B cell (primary cell): ENCODE measurements at regions not wholly inside any gene's neighbourhood (a gene's known extent, or its start where the extent isn't known, plus 50 kb on each side); places are given as distances from the start of the nearest gene placed in this dataset.

Experiments
- ATAC-seq: fragments of 200-7000 bp; cut with Tn5 transposase; one replicate; pipeline ENCODE4 v1.10.0; 2021; ENCODE audit warnings: low read depth, mild to moderate bottlenecking, moderate number of reproducible peaks, moderate library complexity
- CTCF ChIA-PET: fragments of 350-600 bp; sonication (Branson Sonifier 250); formaldehyde crosslinking; loops from one replicate; lab custom pipeline; 2021; ENCODE audit warnings: antibody characterized with exemption, inconsistent platforms; lab: Charles Lee
- POLR2A ChIA-PET: fragments of 350-600 bp; sonication (Branson Sonifier 250); formaldehyde crosslinking; loops from one replicate; lab custom pipeline; 2021; ENCODE audit warnings: antibody characterized with exemption; lab: Charles Lee
- DNase-seq: peaks from one replicate; pipeline ENCODE4 v3.0.0; 2013
- H2AFZ ChIP-seq: 2 replicates; pipeline ENCODE4 v1.6.1; 2012; ENCODE audit warnings: mild to moderate bottlenecking, low read depth, low read length; ENCODE audit not compliant: insufficient read depth, poor library complexity, severe bottlenecking
- H3K27ac ChIP-seq, 2 donors: 1 replicate in 1 of 2; 2 replicates in 1 of 2; pipeline ENCODE4 v1.5.1; 2012 to 2013; ENCODE audit warnings: low read length in 2 of 2, mild to moderate bottlenecking in 2 of 2, moderate library complexity in 1 of 2
- H3K27me3 ChIP-seq, 4 experiments: fragments of 200-600 bp in 1 of 4; sonication (generic) in 1 of 4; replicated peaks in 1 of 4; 1 replicate in 2 of 4; 2 replicates in 2 of 4; pipeline versions ENCODE4 v1.6.1 to v1.7.0; 2013 to 2016; ENCODE audit warnings: low read length in 3 of 4, mild to moderate bottlenecking in 2 of 4, mixed read lengths in 1 of 4, moderate library complexity in 1 of 4; ENCODE audit not compliant: insufficient read depth in 4 of 4, control insufficient read depth in 3 of 4; ENCODE audit errors: control extremely low read depth in 1 of 4
- H3K36me3 ChIP-seq, 2 experiments: replicated peaks in 1 of 2; 1 replicate in 1 of 2; 2 replicates in 1 of 2; pipeline versions ENCODE4 v1.6.1 to v1.7.1; 2013; ENCODE audit warnings: low read length in 1 of 2; ENCODE audit not compliant: insufficient read depth in 2 of 2, control insufficient read depth in 1 of 2; ENCODE audit errors: control extremely low read depth in 1 of 2, extremely low read depth in 1 of 2
- H3K4me1 ChIP-seq, 2 donors: fragments of 200-600 bp in 1 of 2; sonication (generic) in 1 of 2; 1 replicate in 1 of 2; 2 replicates in 1 of 2; pipeline versions ENCODE4 v1.5.1 to v1.6.1; 2013 to 2017; ENCODE audit warnings: low read length in 2 of 2; ENCODE audit not compliant: control insufficient read depth in 2 of 2, insufficient read depth in 2 of 2
- H3K4me2 ChIP-seq: replicated peaks from 2 replicates; pipeline ENCODE3; 2012; ENCODE audit warnings: mild to moderate bottlenecking, low read depth, low read length; ENCODE audit not compliant: poor library complexity, severe bottlenecking
- H3K4me3 ChIP-seq, 5 experiments: fragments of 200-600 bp in 1 of 5; sonication (generic) in 1 of 5; 1 replicate in 3 of 5; 2 replicates in 2 of 5; pipeline versions ENCODE4 v1.5.1 to v1.7.0; 2011 to 2016; ENCODE audit warnings: low read length in 4 of 5, mild to moderate bottlenecking in 4 of 5, low read depth in 2 of 5, control low read depth in 1 of 5, moderate library complexity in 1 of 5; ENCODE audit not compliant: insufficient read depth in 1 of 5; ENCODE audit errors: control extremely low read depth in 1 of 5, extremely low read depth in 1 of 5
- H3K79me2 ChIP-seq: fragments of 200-600 bp; sonication (generic); one replicate; pipeline ENCODE4 v1.6.0; 2016; ENCODE audit warnings: low read length; ENCODE audit not compliant: control insufficient read depth, insufficient read depth
- H3K9ac ChIP-seq: fragments of 200-600 bp; sonication (generic); 2 replicates; pipeline ENCODE4 v1.6.1; 2017; ENCODE audit warnings: mild to moderate bottlenecking, low read length, moderate library complexity
- H3K9me3 ChIP-seq, 3 donors: one replicate each; pipeline versions ENCODE4 v1.6.1 to v1.7.1; 2013; ENCODE audit warnings: low read length in 2 of 3; ENCODE audit not compliant: control insufficient read depth in 2 of 3, insufficient read depth in 1 of 3; ENCODE audit errors: control extremely low read depth in 1 of 3
- H4K20me1 ChIP-seq: 2 replicates; pipeline ENCODE4 v1.6.0; 2012; ENCODE audit warnings: mild to moderate bottlenecking, low read length; ENCODE audit not compliant: insufficient read depth, control insufficient read depth, poor library complexity, severe bottlenecking
- H3K27ac Mint-ChIP-seq: one replicate; pipeline ENCODE4 v1.8.0; 2021; ENCODE audit warnings: mixed read lengths
- H3K27me3 Mint-ChIP-seq: one replicate; pipeline ENCODE4 v1.8.0; 2021; ENCODE audit warnings: mixed read lengths
- H3K4me1 Mint-ChIP-seq: one replicate; pipeline ENCODE4 v1.8.0; 2021; ENCODE audit warnings: mixed read lengths
- H3K4me3 Mint-ChIP-seq: one replicate; pipeline ENCODE4 v1.8.0; 2021; ENCODE audit warnings: mixed read lengths
- H3K9me3 Mint-ChIP-seq: one replicate; pipeline ENCODE4 v1.8.0; 2022; ENCODE audit warnings: mixed read lengths; ENCODE audit not compliant: insufficient read depth
- EZH2 ChIP-seq: IDR thresholded peaks from 2 replicates; pipeline ENCODE4 v1.6.1; 2012; ENCODE audit warnings: borderline replicate concordance, low read depth, mild to moderate bottlenecking, moderate library complexity, low read length; ENCODE audit not compliant: insufficient read depth, poor library complexity, severe bottlenecking
- WGBS: methylation state at CpG from one replicate; pipeline ENCODE4 v1.1.5; 2013; ENCODE audit warnings: missing lambda C conversion rate; ENCODE audit not compliant: insufficient coverage; 5-methylcytosine and 5-hydroxymethylcytosine counted together
- intact Hi-C: fragments of 100-400 bp; cut with micrococcal nuclease; formaldehyde crosslinking; loops from one replicate; pipeline ENCODE4 v1.10.0; 2022
- TF ChIP-seq, protein P1 (sequence below): fragments of 200-600 bp; IDR thresholded peaks from one replicate; pipeline ENCODE4 v1.8.0; 2022; ENCODE audit warnings: antibody characterized with exemption, mild to moderate bottlenecking

DNA sequence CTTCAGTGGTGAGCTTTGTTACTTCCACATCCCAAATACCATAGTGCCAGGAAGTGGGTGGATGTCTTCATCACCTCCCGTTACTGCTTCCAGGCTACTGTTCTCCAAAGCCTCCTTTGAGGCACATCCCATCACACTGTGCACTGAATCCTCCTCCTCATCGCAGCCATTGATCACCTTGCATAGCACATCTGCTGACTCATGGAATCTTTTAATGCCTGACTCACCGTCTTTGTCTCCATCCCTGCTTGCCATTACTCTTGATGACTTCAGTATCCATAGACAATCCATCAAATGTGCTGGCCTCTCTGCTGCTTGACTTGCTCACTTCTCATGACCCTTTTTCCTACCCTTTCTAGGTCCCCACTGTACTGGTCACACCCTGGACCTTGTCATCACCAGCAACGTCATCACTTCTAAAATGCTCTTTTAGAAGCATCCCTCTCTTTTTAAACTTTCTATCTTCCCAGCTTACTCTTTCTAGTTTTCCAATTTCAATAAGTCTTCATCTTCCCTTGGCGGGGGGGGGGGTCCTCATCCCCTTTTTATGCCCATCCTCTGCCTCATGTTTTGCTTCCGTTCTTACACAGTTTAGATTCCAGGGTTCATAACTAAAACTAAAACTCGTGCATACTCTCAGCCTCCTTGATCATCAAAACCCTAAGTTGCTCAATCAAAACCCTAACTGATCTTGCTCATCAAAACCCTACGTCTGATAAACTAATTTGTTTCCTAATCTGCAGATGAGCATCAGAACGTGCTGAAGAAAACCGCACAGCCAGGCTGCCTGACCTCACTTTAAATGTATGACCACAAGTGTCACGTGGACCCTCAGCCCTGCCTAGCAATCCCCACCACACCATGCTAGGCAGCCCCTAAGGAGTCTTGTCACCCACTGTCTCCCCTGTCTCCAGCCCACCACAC, 289.7 kb upstream of the ZFHX3 start:
- ATAC-seq = no peak
- Mint-ChIP-seq H3K4me1 (no peaks in the 10 kb centered on the region), H3K4me3 (no peak overlapping the region), H3K27ac (no peak overlapping the region), H3K27me3 (no peaks in the 10 kb centered on the region), H3K9me3 (no peaks in the 10 kb centered on the region)
- no peaks in the 10 kb centered on the region for H3K36me3 ChIP-seq
- DNase-seq = no peak
- H4K20me1 ChIP-seq = no peaks in the 10 kb centered on the region
- no peak overlapping the region for H2AFZ ChIP-seq
- no peaks in the 10 kb centered on the region for H3K9me3 ChIP-seq
- H3K9ac ChIP-seq = no peak overlapping the region
- WGBS = 84% methylated on average over 11 of the region's 11 CpGs
- ChIA-PET POLR2A (no interaction called here), CTCF (no interaction called here)
- no peaks in the 10 kb centered on the region for H3K27me3 ChIP-seq
- no peak for TF ChIP-seq EZH2
- TF ChIP-seq, protein P1, sequence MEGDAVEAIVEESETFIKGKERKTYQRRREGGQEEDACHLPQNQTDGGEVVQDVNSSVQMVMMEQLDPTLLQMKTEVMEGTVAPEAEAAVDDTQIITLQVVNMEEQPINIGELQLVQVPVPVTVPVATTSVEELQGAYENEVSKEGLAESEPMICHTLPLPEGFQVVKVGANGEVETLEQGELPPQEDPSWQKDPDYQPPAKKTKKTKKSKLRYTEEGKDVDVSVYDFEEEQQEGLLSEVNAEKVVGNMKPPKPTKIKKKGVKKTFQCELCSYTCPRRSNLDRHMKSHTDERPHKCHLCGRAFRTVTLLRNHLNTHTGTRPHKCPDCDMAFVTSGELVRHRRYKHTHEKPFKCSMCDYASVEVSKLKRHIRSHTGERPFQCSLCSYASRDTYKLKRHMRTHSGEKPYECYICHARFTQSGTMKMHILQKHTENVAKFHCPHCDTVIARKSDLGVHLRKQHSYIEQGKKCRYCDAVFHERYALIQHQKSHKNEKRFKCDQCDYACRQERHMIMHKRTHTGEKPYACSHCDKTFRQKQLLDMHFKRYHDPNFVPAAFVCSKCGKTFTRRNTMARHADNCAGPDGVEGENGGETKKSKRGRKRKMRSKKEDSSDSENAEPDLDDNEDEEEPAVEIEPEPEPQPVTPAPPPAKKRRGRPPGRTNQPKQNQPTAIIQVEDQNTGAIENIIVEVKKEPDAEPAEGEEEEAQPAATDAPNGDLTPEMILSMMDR = no peak
- no peak overlapping the region for H3K4me3 ChIP-seq
- H3K4me1 ChIP-seq = no peaks in the 10 kb centered on the region
- H3K4me2 ChIP-seq = no peak overlapping the region
- H3K27ac ChIP-seq = no peak overlapping the region
- H3K79me2 ChIP-seq = no peaks in the 10 kb centered on the region
- intact Hi-C loops = no loop called here
